ENCODE measurements at regions not wholly inside any gene's neighbourhood (a gene's known extent, or its start where the extent isn't known, plus 50 kb on each side); places are given as distances from the start of the nearest gene placed in this dataset.

- TF ChIP-seq CTCF (conservative IDR thresholded peaks at IDR 0.05; ENCODE audit: low read depth in 2 of 2) (no peak), CREB1 (CRISPR knock-in tag; IDR thresholded peaks at IDR 0.05; ENCODE audit: low read depth) (no peak), ZNF114 (CRISPR knock-in tag; IDR thresholded peaks at IDR 0.05) (no peak), REST (IDR thresholded peaks at IDR 0.05; ENCODE audit: unreplicated experiment) (no peak)
These were observed 354.6 kb upstream of the SHH start (continued) for GRCh38 chr7:156166692-156167416.

GRCh38 chr7:156163747-156164146 lies 351.5 kb upstream of the SHH start:
- no peak for ATAC-seq
- no peaks in the 10 kb centered on the region for H3K36me3 ChIP-seq (ENCODE audit: insufficient read depth)
- no peak overlapping the region for H3K4me2 ChIP-seq
- H3K9me2 ChIP-seq (ENCODE audit: insufficient read depth): no peaks in the 10 kb centered on the region
- H4K20me1 ChIP-seq (replicated peaks; ENCODE audit: insufficient read depth): no peaks in the 10 kb centered on the region
- Mint-ChIP-seq H3K36me3 (ENCODE audit: low read depth) (no peaks in the 10 kb centered on the region), H3K4me1 (peaks cover 6% of the 10 kb centered on the region; the same call in 1 of the 3 replicates), H3K9me3 (peaks cover 6% of the 10 kb centered on the region; the same call in 2 of the 3 replicates), H3K27me3 (ENCODE audit: insufficient read depth, low read depth, poor library complexity) (peaks cover 12% of the 10 kb centered on the region), H3K27ac (no peak overlapping the region), H3K4me3 (no peak overlapping the region)
- H3K27me3 ChIP-seq (ENCODE audit: insufficient read depth): no peaks in the 10 kb centered on the region
- no peaks in the 10 kb centered on the region for H3K79me2 ChIP-seq (replicated peaks; ENCODE audit: insufficient read depth)
- TF ChIP-seq ZNF462 (CRISPR knock-in tag; IDR thresholded peaks at IDR 0.05): no peak
- no peak for TF ChIP-seq POLR2AphosphoS5 (IDR thresholded peaks at IDR 0.05; ENCODE audit: low read depth)
- no peak for TF ChIP-seq NANOG (IDR thresholded peaks at IDR 0.05; ENCODE audit: borderline replicate concordance)
- no peak for TF ChIP-seq EZH2 (IDR thresholded peaks at IDR 0.05; ENCODE audit: low read depth, unreplicated experiment)
- TF ChIP-seq EZH2phosphoT487 (IDR thresholded peaks at IDR 0.05; ENCODE audit: unreplicated experiment): no peak
- no peak overlapping the region for H2AFZ ChIP-seq
- H3K4me3 ChIP-seq: no peak overlapping the region
- H3K27ac ChIP-seq (ENCODE audit: low read depth): no peak overlapping the region
- no peak for DNase-seq (ENCODE audit: low spot score)
- H3K4me1 ChIP-seq (ENCODE audit: insufficient read depth): no peaks in the 10 kb centered on the region
- H3F3A ChIP-seq (replicated peaks; ENCODE audit: low read depth): no peaks in the 10 kb centered on the region

All from GM23338 (cell line).